M059J (cell line): ENCODE measurements at regions not wholly inside any gene's neighbourhood (a gene's known extent, or its start where the extent isn't known, plus 50 kb on each side); places are given as distances from the start of the nearest gene placed in this dataset.
A peak's percentile ranks its signal among the peaks of the same experiment; 100 is the strongest.
"Not testable (repeated sequence)": the region's sequence is repeated elsewhere in the genome, so short reads cannot be mapped to it uniquely, and the experiment has no call there.

Experiments
- DNase-seq: peaks from one replicate; pipeline ENCODE4 v3.0.0-alpha.2; 2012; ENCODE audit warnings: low read depth

- no peak for DNase-seq
Measured at GRCh38 chr2:129909651-129910418, 69.6 kb upstream of the RAB6C start.

- no peak for DNase-seq
Measured at GRCh38 chr2:129910446-129911362, 68.8 kb upstream of the RAB6C start.

- DNase-seq = no peak
Measured at GRCh38 chr2:129911363-129912065, 68.0 kb upstream of the RAB6C start.

- no peak for DNase-seq
Measured at GRCh38 chr2:129912066-129912820, 67.2 kb upstream of the RAB6C start.

- DNase-seq = no peak
Measured at GRCh38 chr2:129912871-129913694, 66.4 kb upstream of the RAB6C start.

- no peak for DNase-seq
Measured at GRCh38 chr2:129913695-129914495, 65.6 kb upstream of the RAB6C start.

GRCh38 chr2:129914538-129915302, 64.7 kb upstream of the RAB6C start:
- DNase-seq = no peak

GRCh38 chr2:129915303-129915840, 64.1 kb upstream of the RAB6C start:
- no peak for DNase-seq

- DNase-seq = no peak
Measured at GRCh38 chr2:129918604-129919003, 60.9 kb upstream of the RAB6C start.

GRCh38 chr2:129922571-129923264, 56.7 kb upstream of the RAB6C start:
- DNase-seq = no peak

GRCh38 chr2:129923265-129924091, 56.0 kb upstream of the RAB6C start:
- peak; percentile 32 for DNase-seq

GRCh38 chr2:129924115-129924514, 55.4 kb upstream of the RAB6C start:
- DNase-seq = not testable (repeated sequence)

- no peak for DNase-seq
Measured at GRCh38 chr2:129925381-129925780, 54.1 kb upstream of the RAB6C start.

GRCh38 chr2:129927696-129928095, 51.8 kb upstream of the RAB6C start:
- no peak for DNase-seq

- DNase-seq = peak; percentile 29
Measured at GRCh38 chr2:129929321-129930290, 49.9 kb upstream of the RAB6C start.
